ENCODE measurements at regions not wholly inside any gene's neighbourhood (a gene's known extent, or its start where the extent isn't known, plus 50 kb on each side); places are given as distances from the start of the nearest gene placed in this dataset.

GRCh38 chr13:88142653-88143052 is 471.5 kb downstream of the SLITRK5 start:
- H3K9ac ChIP-seq (ENCODE audit: insufficient read depth in 1 of 2, low read depth in 2 of 2, low read length in 2 of 2) = no peak overlapping the region
- ChIA-PET POLR2A (interaction anchor here (0.5 kb wide), 1 partner anchor 660 kb away, joined by 3 read pairs; no protein-coding TSS in a partner anchor), CTCF (ENCODE audit: low intra/inter-chr PET ratio) (no interaction called here)
- no peaks in the 10 kb centered on the region for H3K4me1 ChIP-seq (replicated peaks in 1 of 2; ENCODE audit: control insufficient read depth in 2 of 2, insufficient read depth in 2 of 2, low read length in 2 of 2)
- TF ChIP-seq, protein P1, sequence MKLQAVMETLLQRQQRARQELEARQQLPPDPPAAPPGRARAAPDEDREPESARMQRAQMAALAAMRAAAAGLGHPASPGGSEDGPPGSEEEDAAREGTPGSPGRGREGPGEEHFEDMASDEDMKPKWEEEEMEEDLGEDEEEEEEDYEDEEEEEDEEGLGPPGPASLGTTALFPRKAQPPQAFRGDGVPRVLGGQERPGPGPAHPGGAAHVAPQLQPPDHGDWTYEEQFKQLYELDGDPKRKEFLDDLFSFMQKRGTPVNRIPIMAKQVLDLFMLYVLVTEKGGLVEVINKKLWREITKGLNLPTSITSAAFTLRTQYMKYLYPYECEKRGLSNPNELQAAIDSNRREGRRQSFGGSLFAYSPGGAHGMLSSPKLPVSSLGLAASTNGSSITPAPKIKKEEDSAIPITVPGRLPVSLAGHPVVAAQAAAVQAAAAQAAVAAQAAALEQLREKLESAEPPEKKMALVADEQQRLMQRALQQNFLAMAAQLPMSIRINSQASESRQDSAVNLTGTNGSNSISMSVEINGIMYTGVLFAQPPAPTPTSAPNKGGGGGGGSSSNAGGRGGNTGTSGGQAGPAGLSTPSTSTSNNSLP (IDR thresholded peaks at IDR 0.05; ENCODE audit: borderline replicate concordance, low read depth, low read length) = no peak
- TF ChIP-seq ZNF311 (CRISPR knock-in tag; IDR thresholded peaks at IDR 0.05) = no peak
- no peak for TF ChIP-seq NCOA1 (IDR thresholded peaks at IDR 0.05; ENCODE audit: low read depth)
- no peak for TF ChIP-seq GTF3C2 (IDR thresholded peaks at IDR 0.05; ENCODE audit: borderline replicate concordance, extremely low read depth, insufficient read length)
- no peak overlapping the region for H3K4me3 ChIP-seq
- H3K9me3 ChIP-seq (replicated peaks; ENCODE audit: control insufficient read depth, insufficient read depth, low read depth, low read length) = no peaks in the 10 kb centered on the region
- no peak for FAIRE-seq
- no peak overlapping the region for H3K4me2 ChIP-seq (ENCODE audit: insufficient read depth, low read length)
- H3K9me1 ChIP-seq (ENCODE audit: control insufficient read depth, insufficient read depth, low read length) = no peaks in the 10 kb centered on the region
- DNase-seq (ENCODE audit: extremely low read depth in 1 of 4, low spot score in 3 of 4) = no peak
- no peak for ATAC-seq
- no peak overlapping the region for H3K27ac ChIP-seq (ENCODE audit: extremely low read depth, low read depth, low read length)
- WGBS (ENCODE audit: insufficient coverage, low coverage, missing lambda C conversion rate) = 0% methylated on average over 3 of the region's 3 CpGs
- in situ Hi-C loops (cut with MboI) (no loop called here), intact Hi-C loops (cut with micrococcal nuclease) (no loop called here)
- no peaks in the 10 kb centered on the region for H3K79me2 ChIP-seq (ENCODE audit: control insufficient read depth, insufficient read depth, low read length)
- no TSS peak for BruUV-seq (replicated peaks)
- no peaks in the 10 kb centered on the region for H3K36me3 ChIP-seq (ENCODE audit: control insufficient read depth, insufficient read depth, low read length)
- no peaks in the 10 kb centered on the region for H3K27me3 ChIP-seq (ENCODE audit: control insufficient read depth in 2 of 2, insufficient read depth in 2 of 2, low read length in 2 of 2)
- H4K20me1 ChIP-seq (replicated peaks; ENCODE audit: control insufficient read depth, insufficient read depth, low read length) = no peaks in the 10 kb centered on the region
- H2AFZ ChIP-seq (ENCODE audit: low read depth, low read length) = no peak overlapping the region

All from K562 (cell line).